Nephron progenitor cell (in vitro differentiated cells): ENCODE measurements at regions not wholly inside any gene's neighbourhood (a gene's known extent, or its start where the extent isn't known, plus 50 kb on each side); places are given as distances from the start of the nearest gene placed in this dataset.

Experiments
- DNase-seq: peaks from one replicate; pipeline ENCODE4 v3.0.0; 2021
- H3K27ac Mint-ChIP-seq: 2 replicates; pipeline ENCODE4 v1.8.0; 2021; ENCODE audit warnings: mild to moderate bottlenecking, moderate library complexity, mixed read lengths
- H3K27me3 Mint-ChIP-seq: 2 replicates; pipeline ENCODE4 v1.8.0; 2021; ENCODE audit warnings: mild to moderate bottlenecking, low read depth, mixed read lengths; ENCODE audit not compliant: poor library complexity
- H3K36me3 Mint-ChIP-seq: 2 replicates; pipeline ENCODE4 v1.8.0; 2021; ENCODE audit warnings: low read depth, mixed read lengths
- H3K4me1 Mint-ChIP-seq: 2 replicates; pipeline ENCODE4 v1.8.0; 2021; ENCODE audit warnings: mixed read lengths
- H3K4me3 Mint-ChIP-seq: 2 replicates; pipeline ENCODE4 v1.8.0; 2021; ENCODE audit warnings: mild to moderate bottlenecking, moderate library complexity, mixed read lengths
- H3K9me3 Mint-ChIP-seq: 2 replicates; pipeline ENCODE4 v1.8.0; 2021; ENCODE audit warnings: mild to moderate bottlenecking, moderate library complexity, mixed read lengths
- TF ChIP-seq, protein P1 (sequence below): fragments of 200-600 bp; sonication (generic); IDR thresholded peaks from 2 replicates; pipeline ENCODE4 v1.5.0; 2021; ENCODE audit warnings: antibody characterized with exemption

GRCh38 chr5:61837788-61838187 lies 468.2 kb upstream of the KIF2A start:
- peaks cover 6% of the 10 kb centered on the region for H3K27me3 Mint-ChIP-seq
- no peak overlapping the region for H3K27ac Mint-ChIP-seq
- DNase-seq = no peak
- peaks cover 8% of the 10 kb centered on the region for H3K4me1 Mint-ChIP-seq
- no peaks in the 10 kb centered on the region for H3K36me3 Mint-ChIP-seq
- TF ChIP-seq, protein P1, sequence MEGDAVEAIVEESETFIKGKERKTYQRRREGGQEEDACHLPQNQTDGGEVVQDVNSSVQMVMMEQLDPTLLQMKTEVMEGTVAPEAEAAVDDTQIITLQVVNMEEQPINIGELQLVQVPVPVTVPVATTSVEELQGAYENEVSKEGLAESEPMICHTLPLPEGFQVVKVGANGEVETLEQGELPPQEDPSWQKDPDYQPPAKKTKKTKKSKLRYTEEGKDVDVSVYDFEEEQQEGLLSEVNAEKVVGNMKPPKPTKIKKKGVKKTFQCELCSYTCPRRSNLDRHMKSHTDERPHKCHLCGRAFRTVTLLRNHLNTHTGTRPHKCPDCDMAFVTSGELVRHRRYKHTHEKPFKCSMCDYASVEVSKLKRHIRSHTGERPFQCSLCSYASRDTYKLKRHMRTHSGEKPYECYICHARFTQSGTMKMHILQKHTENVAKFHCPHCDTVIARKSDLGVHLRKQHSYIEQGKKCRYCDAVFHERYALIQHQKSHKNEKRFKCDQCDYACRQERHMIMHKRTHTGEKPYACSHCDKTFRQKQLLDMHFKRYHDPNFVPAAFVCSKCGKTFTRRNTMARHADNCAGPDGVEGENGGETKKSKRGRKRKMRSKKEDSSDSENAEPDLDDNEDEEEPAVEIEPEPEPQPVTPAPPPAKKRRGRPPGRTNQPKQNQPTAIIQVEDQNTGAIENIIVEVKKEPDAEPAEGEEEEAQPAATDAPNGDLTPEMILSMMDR = no peak
- H3K4me3 Mint-ChIP-seq = no peak overlapping the region
- no peaks in the 10 kb centered on the region for H3K9me3 Mint-ChIP-seq

DNA sequence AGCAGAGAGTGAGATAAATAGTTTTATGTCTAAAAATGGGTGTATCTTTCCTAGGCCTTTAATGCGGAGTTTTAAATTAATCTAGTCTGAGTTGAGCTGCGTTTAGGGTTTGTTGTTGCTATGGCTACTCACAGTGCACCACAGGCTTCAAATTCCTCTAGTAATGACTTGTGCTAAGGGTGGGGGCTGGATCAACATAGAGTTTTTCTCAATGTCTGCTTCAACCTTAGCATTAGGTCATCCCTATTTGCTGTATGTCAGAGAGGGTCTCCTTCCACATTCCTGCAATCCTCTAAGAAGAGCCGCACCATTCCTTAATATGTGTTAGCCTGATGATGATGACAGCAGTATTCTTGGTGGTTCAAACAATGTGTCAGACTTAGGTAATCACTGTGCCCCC lies 465.6 kb upstream of the KIF2A start:
- H3K4me3 Mint-ChIP-seq = no peak overlapping the region
- TF ChIP-seq, protein P1 = no peak
- H3K36me3 Mint-ChIP-seq = no peaks in the 10 kb centered on the region
- no peaks in the 10 kb centered on the region for H3K9me3 Mint-ChIP-seq
- peaks cover 8% of the 10 kb centered on the region for H3K4me1 Mint-ChIP-seq
- peaks cover 6% of the 10 kb centered on the region for H3K27me3 Mint-ChIP-seq
- DNase-seq = no peak
- no peak overlapping the region for H3K27ac Mint-ChIP-seq

DNA sequence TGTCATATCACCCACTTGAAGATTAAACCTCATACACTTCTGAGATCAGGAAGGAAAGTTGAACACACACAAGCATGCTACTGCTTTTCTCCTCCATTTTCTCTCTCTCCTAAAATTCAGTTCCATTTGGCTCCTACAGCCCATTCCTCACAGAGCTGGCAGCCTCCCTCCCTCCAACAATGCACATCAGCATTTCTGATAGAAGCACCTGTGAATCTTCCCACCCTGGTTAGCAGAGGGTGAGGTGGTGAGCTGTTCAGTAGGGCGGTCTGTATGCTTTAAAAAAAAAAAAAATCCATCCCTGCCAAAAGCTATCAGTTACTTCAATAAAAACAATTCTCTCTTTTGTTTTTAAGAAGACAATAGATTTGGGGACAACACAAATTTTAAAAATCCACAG lies 463.2 kb upstream of the KIF2A start:
- Mint-ChIP-seq H3K27me3 (peaks cover 3% of the 10 kb centered on the region), H3K4me1 (peaks cover 8% of the 10 kb centered on the region), H3K36me3 (no peaks in the 10 kb centered on the region), H3K27ac (no peak overlapping the region), H3K4me3 (no peak overlapping the region), H3K9me3 (no peaks in the 10 kb centered on the region)
- TF ChIP-seq, protein P1 = no peak
- DNase-seq = no peak

DNA sequence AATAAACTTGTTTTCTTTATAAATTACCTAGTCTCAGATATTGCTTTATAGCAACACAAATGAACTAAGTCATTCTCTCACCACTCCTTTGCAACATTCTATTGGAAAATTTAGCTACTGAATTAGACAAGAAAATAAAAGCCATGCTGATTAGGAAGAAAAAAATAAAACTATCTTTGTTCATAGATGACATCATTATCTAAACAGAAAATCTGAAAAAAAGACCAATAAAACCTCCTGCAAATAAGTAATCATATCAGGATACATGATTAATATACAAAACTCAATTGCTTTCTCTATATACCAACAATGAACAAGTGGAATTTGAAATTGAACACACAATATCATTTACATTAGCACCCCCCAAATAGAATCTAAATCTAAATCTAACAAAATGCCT lies 455.3 kb upstream of the KIF2A start:
- H3K9me3 Mint-ChIP-seq = no peaks in the 10 kb centered on the region
- no peaks in the 10 kb centered on the region for H3K36me3 Mint-ChIP-seq
- no peak overlapping the region for H3K27ac Mint-ChIP-seq
- no peak for DNase-seq
- peaks cover under 1% of the 10 kb centered on the region for H3K27me3 Mint-ChIP-seq
- no peaks in the 10 kb centered on the region for H3K4me1 Mint-ChIP-seq
- no peak overlapping the region for H3K4me3 Mint-ChIP-seq
- TF ChIP-seq, protein P1 = no peak

- TF ChIP-seq, protein P1 = no peak
These were observed 451.5 kb upstream of the KIF2A start for GRCh38 chr5:61854531-61854930.

DNA sequence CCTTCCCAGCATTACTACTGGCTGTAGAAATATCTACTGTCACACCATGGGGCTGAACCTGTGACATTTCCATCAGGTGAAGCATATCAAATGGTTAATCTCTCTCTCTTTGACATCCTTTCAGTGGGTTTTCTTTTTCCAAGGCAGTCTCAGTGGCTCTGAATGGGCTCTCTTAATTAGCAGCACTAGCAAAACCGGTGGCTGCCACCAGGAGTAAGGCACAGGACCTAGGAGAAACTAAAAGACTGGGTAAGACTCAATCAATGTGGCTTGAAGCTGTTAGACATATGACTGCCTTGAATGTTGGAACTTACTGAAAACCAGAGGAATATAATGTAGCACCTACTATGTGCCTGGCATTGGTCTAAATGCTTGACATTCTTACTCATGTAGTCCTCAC lies 445.0 kb upstream of the KIF2A start:
- no peak for DNase-seq
- Mint-ChIP-seq H3K27ac (no peak overlapping the region), H3K36me3 (no peaks in the 10 kb centered on the region), H3K27me3 (peaks cover 2% of the 10 kb centered on the region), H3K9me3 (peaks cover 5% of the 10 kb centered on the region), H3K4me3 (no peak overlapping the region), H3K4me1 (no peaks in the 10 kb centered on the region)
- TF ChIP-seq, protein P1 = no peak

More at GRCh38 chr5:61854531-61854930, 451.5 kb upstream of the KIF2A start:
- no peaks in the 10 kb centered on the region for H3K36me3 Mint-ChIP-seq
- DNase-seq = no peak
- H3K27ac Mint-ChIP-seq = no peak overlapping the region
- no peaks in the 10 kb centered on the region for H3K27me3 Mint-ChIP-seq
- H3K4me1 Mint-ChIP-seq = no peaks in the 10 kb centered on the region
- H3K9me3 Mint-ChIP-seq = peaks cover 5% of the 10 kb centered on the region
- H3K4me3 Mint-ChIP-seq = no peak overlapping the region
